Muscle of leg (tissue), 3 donors: ENCODE measurements at regions not wholly inside any gene's neighbourhood (a gene's known extent, or its start where the extent isn't known, plus 50 kb on each side); places are given as distances from the start of the nearest gene placed in this dataset.

ENCODE experiments used
- DNase-seq: peaks from one replicate; pipeline ENCODE4 v3.0.0; 2013
- H3K27ac ChIP-seq: one replicate; pipeline ENCODE4 v1.5.1; 2013; ENCODE audit warnings: mild to moderate bottlenecking, low read length, control low read depth
- H3K27me3 ChIP-seq: one replicate; pipeline ENCODE4 v1.6.1; 2013; ENCODE audit warnings: low read length; ENCODE audit not compliant: control insufficient read depth, insufficient read depth
- H3K36me3 ChIP-seq: one replicate; pipeline ENCODE4 v1.6.1; 2013; ENCODE audit warnings: low read length; ENCODE audit not compliant: control insufficient read depth, insufficient read depth
- H3K4me1 ChIP-seq: one replicate; pipeline ENCODE4 v1.6.1; 2013; ENCODE audit warnings: low read length; ENCODE audit not compliant: control insufficient read depth, insufficient read depth
- H3K4me3 ChIP-seq: one replicate; pipeline ENCODE4 v1.5.1; 2013; ENCODE audit warnings: low read length, control low read depth
- H3K9me3 ChIP-seq: replicated peaks from 2 replicates; pipeline ENCODE4 v1.6.1; 2013; ENCODE audit warnings: low read depth, low read length; ENCODE audit not compliant: control insufficient read depth
- WGBS: methylation state at CpG from one replicate; pipeline ENCODE4 v1.1.5; 2013; ENCODE audit warnings: missing lambda C conversion rate; ENCODE audit not compliant: insufficient coverage; 5-methylcytosine and 5-hydroxymethylcytosine counted together

DNA sequence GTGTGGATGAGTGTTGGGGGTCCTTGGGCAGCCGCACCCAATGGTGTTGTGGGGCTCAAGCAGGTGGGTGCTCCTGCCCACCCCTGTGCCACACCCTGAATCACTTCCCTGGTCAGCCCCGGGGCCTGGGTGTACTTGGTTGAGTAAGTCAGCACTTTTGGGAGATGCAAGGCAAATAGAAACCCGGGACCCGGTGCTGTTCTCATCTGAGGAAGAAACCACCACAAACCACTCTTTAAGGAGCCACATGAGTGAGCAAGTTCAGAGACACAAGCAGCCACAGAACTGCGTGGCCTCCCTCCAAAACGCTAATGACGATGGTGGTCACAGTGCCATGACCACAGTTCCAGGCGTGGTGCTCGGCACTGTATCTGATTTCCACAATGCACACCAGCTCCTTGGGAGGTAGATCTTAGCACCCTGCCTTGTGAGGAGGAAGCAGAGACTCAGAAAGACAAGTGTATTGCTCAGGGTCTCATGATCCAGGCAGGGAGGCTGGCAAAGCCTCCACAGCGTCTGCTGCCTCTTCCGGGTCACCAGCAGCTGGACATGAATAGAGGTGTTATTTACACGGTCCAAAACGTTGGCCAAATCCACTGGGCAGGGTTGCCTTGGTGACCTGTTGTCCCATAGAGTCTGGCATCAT, 118.2 kb upstream of the ALDH1A3 start:
- H3K4me3 ChIP-seq = no peak overlapping the region
- H3K27me3 ChIP-seq = no peaks in the 10 kb centered on the region
- 87% methylated on average over 9 of the region's 13 CpGs for WGBS
- no peaks in the 10 kb centered on the region for H3K9me3 ChIP-seq
- H3K36me3 ChIP-seq = no peaks in the 10 kb centered on the region
- H3K27ac ChIP-seq = no peak overlapping the region
- peaks cover 51% of the 10 kb centered on the region for H3K4me1 ChIP-seq
- no peak for DNase-seq

DNA sequence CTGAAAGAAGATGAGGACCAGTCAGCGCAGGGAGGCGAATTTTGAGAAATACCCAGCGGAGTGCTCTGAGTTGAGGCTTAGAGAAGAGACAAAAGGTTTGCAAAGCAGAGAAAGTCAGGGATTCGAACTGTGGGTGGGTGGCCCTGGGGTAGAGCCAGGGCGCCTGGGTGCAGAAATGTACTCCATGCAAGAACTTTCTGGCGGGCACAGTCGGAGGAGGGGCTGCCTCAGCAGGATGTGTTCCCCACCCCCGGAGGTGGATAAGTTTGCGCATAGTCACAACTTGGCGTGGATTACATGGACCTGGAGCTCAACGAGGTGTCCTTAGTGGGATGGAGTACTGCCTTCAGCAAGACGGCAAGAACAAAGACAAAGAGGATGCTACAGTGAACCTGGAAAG, 117.3 kb upstream of the ALDH1A3 start:
- no peaks in the 10 kb centered on the region for H3K9me3 ChIP-seq
- no peak overlapping the region for H3K4me3 ChIP-seq
- H3K36me3 ChIP-seq = no peaks in the 10 kb centered on the region
- WGBS = 73% methylated on average over 12 of the region's 12 CpGs
- peaks cover 60% of the 10 kb centered on the region for H3K4me1 ChIP-seq
- DNase-seq = no peak
- no peaks in the 10 kb centered on the region for H3K27me3 ChIP-seq
- no peak overlapping the region for H3K27ac ChIP-seq

DNA sequence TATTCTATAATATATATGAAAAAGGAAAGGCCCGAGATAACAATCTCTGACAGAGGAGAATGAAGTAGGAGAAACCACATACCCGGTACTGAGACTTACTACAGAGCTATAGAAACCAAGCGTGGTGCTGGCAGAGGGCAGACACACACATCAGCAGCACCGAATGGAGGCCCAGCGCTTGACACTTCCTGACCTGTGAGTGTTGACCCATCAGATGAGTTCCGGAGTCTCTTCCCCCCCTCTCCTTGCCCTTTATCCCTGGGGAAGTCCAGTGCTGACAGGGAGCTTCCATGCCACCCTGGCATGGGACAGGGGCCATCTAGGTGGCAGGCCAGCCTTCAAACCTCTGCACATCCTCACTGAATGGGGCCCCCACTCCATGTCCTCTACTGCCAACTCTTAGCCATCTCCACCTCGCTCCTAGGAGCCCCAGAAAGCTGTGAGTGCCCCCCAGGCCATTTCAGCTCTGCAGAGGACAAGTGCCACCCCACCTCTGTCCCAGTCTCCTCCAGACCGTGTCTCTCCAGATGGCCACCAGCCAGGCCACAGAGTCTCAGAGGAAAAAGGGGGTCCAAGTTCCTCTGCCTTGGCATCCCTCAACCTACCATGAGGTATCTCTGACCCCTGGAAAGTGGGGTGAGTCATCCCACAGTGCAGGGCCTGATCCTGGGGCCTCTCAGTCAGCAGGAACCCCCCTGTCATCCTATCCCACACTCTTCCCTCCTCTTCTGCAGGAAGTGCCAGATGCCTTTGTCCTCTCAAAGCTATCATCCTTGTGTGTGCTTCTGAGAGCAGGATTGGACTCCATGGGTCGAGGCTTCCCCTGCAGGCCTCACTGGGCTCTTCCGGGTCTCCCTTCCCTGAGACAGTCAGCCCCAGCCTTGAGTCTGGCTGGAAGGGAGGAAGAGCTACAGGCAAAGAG, 116.5 kb upstream of the ALDH1A3 start:
- Histone ChIP-seq H3K9me3 (no peaks in the 10 kb centered on the region), H3K36me3 (no peaks in the 10 kb centered on the region), H3K4me3 (no peak overlapping the region), H3K4me1 (peaks cover 64% of the 10 kb centered on the region), H3K27me3 (no peaks in the 10 kb centered on the region), H3K27ac (peak overlapping the region; percentile 13)
- DNase-seq = no peak
- 80% methylated on average over 6 of the region's 10 CpGs for WGBS

DNA sequence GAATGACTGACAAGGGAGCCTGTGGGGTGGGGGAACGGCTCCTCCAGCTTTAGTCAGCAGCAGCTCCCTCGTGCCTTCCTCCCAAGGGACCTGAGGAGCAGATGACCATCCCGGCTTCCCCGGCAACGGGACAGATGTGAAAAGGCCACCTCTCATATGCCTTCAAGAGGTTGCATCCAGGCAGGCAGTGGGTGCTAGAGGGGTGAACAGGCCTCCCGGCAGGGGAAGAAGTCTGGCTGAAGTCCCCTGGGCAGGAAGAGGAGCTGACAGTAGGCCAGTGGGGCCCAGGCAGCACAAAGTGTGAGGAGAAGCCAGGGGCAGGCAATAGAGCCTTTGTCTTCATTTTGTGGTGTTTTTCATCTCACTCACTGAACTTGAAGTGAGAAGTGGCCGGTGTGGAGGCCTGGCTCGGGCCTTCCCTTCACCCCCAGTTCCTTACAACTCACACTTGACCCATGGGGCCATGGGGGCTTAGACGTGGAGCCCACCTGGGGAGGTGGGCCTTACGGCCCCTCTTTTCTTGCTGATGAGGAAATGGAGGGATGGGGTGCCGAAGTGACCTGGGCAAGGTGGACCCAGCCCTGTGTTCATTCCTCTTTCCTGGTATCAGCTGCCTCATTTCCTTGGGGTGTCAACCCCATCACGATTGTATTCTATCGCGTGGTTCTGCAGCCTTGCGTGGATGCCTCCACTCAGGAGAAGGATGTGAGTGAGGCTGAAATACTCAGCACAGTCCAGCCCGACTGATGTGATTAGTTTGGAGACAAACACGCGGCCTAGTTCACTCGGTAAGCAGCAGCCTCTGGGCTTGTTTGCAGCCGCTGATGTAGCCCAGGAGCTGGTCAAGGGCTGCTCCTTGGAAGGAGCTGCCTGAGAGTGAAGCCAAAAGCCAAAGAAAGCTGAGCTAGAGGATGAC, 115.5 kb upstream of the ALDH1A3 start:
- 70% methylated on average over 15 of the region's 20 CpGs for WGBS
- no peak overlapping the region for H3K4me3 ChIP-seq
- no peaks in the 10 kb centered on the region for H3K36me3 ChIP-seq
- no peaks in the 10 kb centered on the region for H3K9me3 ChIP-seq
- peaks cover 60% of the 10 kb centered on the region for H3K4me1 ChIP-seq
- no peaks in the 10 kb centered on the region for H3K27me3 ChIP-seq
- no peak for DNase-seq
- H3K27ac ChIP-seq = peak overlapping the region; percentile 13

DNA sequence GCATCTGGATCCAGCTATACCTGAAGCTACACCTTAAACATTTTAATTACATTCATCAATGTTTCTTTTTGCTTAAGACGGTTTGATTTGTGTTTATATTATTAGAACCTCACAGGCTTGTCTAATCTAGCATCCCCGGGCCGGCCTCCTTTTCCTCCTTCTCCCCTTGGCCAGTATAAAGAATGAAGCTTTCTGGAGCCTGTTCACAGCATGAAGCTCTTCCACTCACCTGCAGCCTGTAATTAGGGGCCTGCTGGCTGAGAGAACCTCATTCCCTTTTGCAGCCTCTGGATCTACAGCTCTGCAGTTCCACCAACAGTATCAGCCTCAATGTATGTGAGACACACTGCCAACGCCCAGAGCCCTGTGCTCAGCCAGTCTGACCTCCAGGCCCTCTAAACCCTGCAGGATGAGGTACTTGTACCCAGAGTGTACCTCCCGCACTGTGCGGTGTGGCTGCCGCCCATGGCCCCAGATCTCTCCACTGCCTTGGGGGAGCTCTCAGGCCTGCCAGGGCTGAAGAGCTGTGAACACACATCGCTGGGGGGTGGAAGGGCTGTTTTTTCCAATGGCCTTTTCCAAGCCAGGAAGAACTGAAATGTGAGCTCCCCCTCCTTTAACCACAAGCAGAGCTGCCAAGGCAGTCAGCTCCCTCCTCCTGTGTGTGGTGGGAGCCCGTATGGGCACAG, 114.7 kb upstream of the ALDH1A3 start:
- Histone ChIP-seq H3K4me3 (no peak overlapping the region), H3K27ac (peak overlapping the region; percentile 76), H3K9me3 (no peaks in the 10 kb centered on the region), H3K36me3 (no peaks in the 10 kb centered on the region), H3K4me1 (peaks cover 61% of the 10 kb centered on the region), H3K27me3 (no peaks in the 10 kb centered on the region)
- DNase-seq = peak; percentile 91
- WGBS = 12% methylated on average over 6 of the region's 9 CpGs

DNA sequence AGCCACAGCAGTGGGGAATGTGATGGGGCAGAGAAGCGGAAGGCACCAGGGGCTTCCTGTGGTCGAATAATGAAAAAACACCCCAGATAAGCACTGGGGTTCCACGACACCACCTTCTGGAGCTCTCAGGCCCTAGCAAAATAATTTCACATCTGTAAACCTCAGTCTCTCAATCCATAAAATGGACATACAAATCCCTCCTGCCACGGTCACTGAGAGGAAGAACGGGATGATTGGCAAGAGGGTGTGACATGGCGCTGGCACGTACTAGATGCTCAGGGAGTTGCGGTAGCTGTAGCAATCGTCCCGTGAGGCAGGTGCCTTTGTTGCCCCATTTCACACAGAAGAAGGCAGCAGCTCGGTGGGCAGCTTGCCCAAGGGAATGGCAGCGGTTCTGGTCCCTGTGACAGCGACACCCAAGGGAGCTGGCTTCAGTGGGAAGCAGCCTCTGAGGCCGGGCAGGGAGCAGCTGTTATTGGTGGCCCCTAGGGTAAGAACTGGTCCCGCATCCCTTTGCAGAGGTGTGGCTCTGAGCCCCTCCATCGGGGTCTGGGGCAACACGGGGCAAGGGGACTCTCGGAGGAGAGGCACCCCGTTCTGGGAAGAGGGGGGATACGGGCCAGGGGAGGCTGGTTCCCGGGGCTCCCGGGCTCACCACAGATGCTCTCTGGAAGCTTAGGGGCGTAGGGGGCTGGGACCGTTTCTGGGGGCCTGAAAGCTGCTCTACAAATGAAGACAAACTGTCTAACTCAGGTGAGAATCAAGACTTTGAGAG, 114.0 kb upstream of the ALDH1A3 start:
- H3K27me3 ChIP-seq = no peaks in the 10 kb centered on the region
- H3K9me3 ChIP-seq = no peaks in the 10 kb centered on the region
- H3K4me3 ChIP-seq = no peak overlapping the region
- peaks cover 58% of the 10 kb centered on the region for H3K4me1 ChIP-seq
- WGBS = 58% methylated on average over 16 of the region's 24 CpGs
- DNase-seq = no peak
- no peaks in the 10 kb centered on the region for H3K36me3 ChIP-seq
- H3K27ac ChIP-seq = peak overlapping the region; percentile 17

DNA sequence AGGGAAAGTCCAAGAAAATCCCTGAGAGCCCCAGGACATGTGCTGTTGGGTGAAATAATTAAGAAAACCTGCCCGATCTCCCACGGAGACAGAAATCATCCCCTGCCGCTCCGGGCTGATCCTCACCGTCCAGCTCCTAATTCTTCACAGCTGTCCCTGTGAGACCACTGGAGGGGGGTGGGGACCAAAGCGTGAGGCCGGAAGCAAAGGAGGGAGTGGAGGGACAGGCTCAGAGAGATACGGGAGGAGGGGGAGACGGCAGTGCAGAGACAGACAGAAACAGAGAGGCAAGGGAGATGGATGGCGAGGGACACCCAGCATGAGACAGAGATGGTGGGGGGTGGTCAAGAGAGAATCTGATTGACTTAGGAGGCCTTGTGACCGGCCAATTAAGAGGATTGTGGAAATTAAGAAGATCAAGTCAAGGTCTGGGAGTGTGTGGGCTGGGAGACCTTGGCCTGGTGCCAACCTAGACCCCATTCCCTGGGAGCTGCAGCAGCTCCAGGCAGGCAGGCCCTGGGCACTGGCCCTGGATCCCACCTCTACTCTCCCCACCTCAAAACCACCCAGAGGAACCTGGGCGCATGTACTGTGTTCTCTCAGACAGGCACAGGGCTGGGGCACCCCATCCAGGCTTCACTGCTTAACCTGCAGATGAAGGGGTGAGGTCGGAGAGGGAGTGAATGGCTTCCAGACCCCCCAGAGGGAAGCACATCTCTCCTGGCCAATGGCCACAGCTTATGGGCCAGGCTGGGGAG, 113.2 kb upstream of the ALDH1A3 start:
- 27% methylated on average over 6 of the region's 13 CpGs for WGBS
- peak; percentile 79 for DNase-seq
- no peak overlapping the region for H3K27ac ChIP-seq
- no peaks in the 10 kb centered on the region for H3K27me3 ChIP-seq
- H3K4me3 ChIP-seq = no peak overlapping the region
- H3K4me1 ChIP-seq = peaks cover 65% of the 10 kb centered on the region
- H3K9me3 ChIP-seq = no peaks in the 10 kb centered on the region
- H3K36me3 ChIP-seq = no peaks in the 10 kb centered on the region

DNA sequence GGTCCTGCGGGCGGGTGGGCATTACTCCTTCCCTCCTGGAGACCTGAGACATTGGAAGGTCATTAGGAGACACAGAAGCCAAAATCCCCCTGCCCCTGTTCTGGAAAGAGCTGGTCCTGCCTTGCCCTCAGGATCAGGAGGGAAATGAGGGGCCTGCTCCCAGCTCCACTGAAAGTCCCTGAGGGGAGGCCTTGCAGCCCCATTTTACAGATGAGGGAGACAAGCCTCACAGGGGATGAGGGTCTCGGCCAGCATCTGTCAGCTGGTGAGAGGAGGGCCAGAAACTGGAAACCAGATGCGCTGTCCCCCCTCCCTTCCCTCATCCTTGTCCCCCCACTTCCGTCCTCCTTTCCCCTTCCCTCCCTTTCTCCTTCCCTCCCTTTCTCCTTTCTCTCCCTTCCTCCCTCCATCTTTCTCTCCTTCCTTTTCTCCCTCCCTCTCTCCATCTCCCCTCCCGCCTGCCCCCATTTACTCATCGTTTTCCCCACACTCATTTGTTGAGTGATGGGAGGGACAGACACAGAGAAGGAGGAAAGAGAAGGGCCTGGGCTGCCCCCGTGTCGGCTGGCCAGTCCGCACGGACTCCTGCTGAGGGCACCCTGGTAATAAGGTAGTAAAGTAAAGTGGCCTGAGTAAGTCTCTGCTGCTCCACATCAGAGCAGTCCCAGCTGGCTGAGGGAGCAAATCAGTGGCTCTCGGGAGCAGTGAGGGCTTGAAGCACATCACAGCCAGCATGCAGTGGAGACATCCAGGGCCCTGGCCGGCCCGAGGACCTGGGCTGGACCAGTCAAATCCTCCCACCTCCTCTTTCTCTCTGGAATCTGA, 112.4 kb upstream of the ALDH1A3 start:
- Histone ChIP-seq H3K4me3 (no peak overlapping the region), H3K9me3 (no peaks in the 10 kb centered on the region), H3K36me3 (no peaks in the 10 kb centered on the region), H3K27me3 (no peaks in the 10 kb centered on the region), H3K27ac (no peak overlapping the region), H3K4me1 (peaks cover 70% of the 10 kb centered on the region)
- WGBS = 73% methylated on average over 9 of the region's 14 CpGs
- no peak for DNase-seq
